H9 (cell line): ENCODE measurements at regions not wholly inside any gene's neighbourhood (a gene's known extent, or its start where the extent isn't known, plus 50 kb on each side); places are given as distances from the start of the nearest gene placed in this dataset.

ENCODE experiments used
- DNase-seq: peaks from one replicate; pipeline ENCODE4 v3.0.0-alpha.2; 2017
- H2AFZ ChIP-seq: one replicate; pipeline ENCODE4 v1.6.1; 2013; ENCODE audit warnings: mild to moderate bottlenecking, low read length, control low read depth, moderate library complexity
- H2AK5ac ChIP-seq: 2 replicates; pipeline ENCODE4 v1.6.1; 2013; ENCODE audit warnings: low read length, control low read depth, mixed read lengths; ENCODE audit not compliant: insufficient read length
- H2BK120ac ChIP-seq: one replicate; pipeline ENCODE4 v1.6.1; 2013; ENCODE audit warnings: low read depth, mild to moderate bottlenecking, low read length, control low read depth, inconsistent platforms; ENCODE audit not compliant: poor library complexity, severe bottlenecking
- H2BK12ac ChIP-seq: 2 replicates; pipeline ENCODE4 v1.6.1; 2013; ENCODE audit warnings: low read length, control low read depth, mixed read lengths, low read depth; ENCODE audit not compliant: insufficient read length
- H2BK15ac ChIP-seq: 2 replicates; pipeline ENCODE4 v1.6.1; 2013; ENCODE audit warnings: low read depth, low read length, control low read depth
- H2BK20ac ChIP-seq: one replicate; pipeline ENCODE4 v1.6.1; 2013; ENCODE audit warnings: low read depth, mild to moderate bottlenecking, low read length, control low read depth, inconsistent platforms; ENCODE audit not compliant: poor library complexity, severe bottlenecking
- H2BK5ac ChIP-seq: 2 replicates; pipeline ENCODE4 v1.6.1; 2013; ENCODE audit warnings: low read length, control low read depth, mixed read lengths; ENCODE audit not compliant: insufficient read length
- H3K14ac ChIP-seq: 2 replicates; pipeline ENCODE4 v1.6.1; 2013; ENCODE audit warnings: low read length, control low read depth; ENCODE audit not compliant: insufficient read depth
- H3K18ac ChIP-seq: 2 replicates; pipeline ENCODE4 v1.6.1; 2013; ENCODE audit warnings: low read depth, mild to moderate bottlenecking, mixed read lengths, low read length, control low read depth; ENCODE audit not compliant: insufficient read length
- H3K23ac ChIP-seq: 2 replicates; pipeline ENCODE4 v1.6.1; 2013; ENCODE audit warnings: low read length, control low read depth, mixed read lengths, low read depth; ENCODE audit not compliant: insufficient read length
- H3K23me2 ChIP-seq: 2 replicates; pipeline ENCODE4 v1.6.1; 2013; ENCODE audit warnings: low read depth, mild to moderate bottlenecking, mixed read lengths, low read length, control low read depth; ENCODE audit not compliant: insufficient read length, poor library complexity, severe bottlenecking
- H3K27ac ChIP-seq: 2 replicates; pipeline ENCODE4 v1.5.1; 2013; ENCODE audit warnings: low read length, control low read depth, mixed read lengths, low read depth; ENCODE audit not compliant: insufficient read length
- H3K27me3 ChIP-seq: 2 replicates; pipeline ENCODE4 v1.6.1; 2013; ENCODE audit warnings: low read length, control low read depth, inconsistent platforms; ENCODE audit not compliant: insufficient read depth
- H3K4ac ChIP-seq: 2 replicates; pipeline ENCODE4 v1.6.1; 2013; ENCODE audit warnings: low read depth, mild to moderate bottlenecking, control low read depth, inconsistent platforms, low read length, moderate library complexity
- H3K4me1 ChIP-seq: 2 replicates; pipeline ENCODE4 v1.6.1; 2013; ENCODE audit warnings: low read length, control low read depth, inconsistent platforms; ENCODE audit not compliant: insufficient read depth
- H3K4me2 ChIP-seq: 2 replicates; pipeline ENCODE4 v1.6.1; 2013; ENCODE audit warnings: low read length, control low read depth, mixed read lengths; ENCODE audit not compliant: insufficient read length, insufficient read depth
- H3K56ac ChIP-seq: 2 replicates; pipeline ENCODE4 v1.6.1; 2013; ENCODE audit warnings: low read depth, mild to moderate bottlenecking, mixed read lengths, low read length, control low read depth; ENCODE audit not compliant: insufficient read length
- H3K79me1 ChIP-seq: 2 replicates; pipeline ENCODE4 v1.6.1; 2013; ENCODE audit warnings: low read depth, mild to moderate bottlenecking, moderate library complexity, low read length, control low read depth, inconsistent platforms; ENCODE audit not compliant: insufficient read depth, poor library complexity, severe bottlenecking
- H3K79me2 ChIP-seq: 2 replicates; pipeline ENCODE4 v1.6.1; 2013; ENCODE audit warnings: low read length, control low read depth, inconsistent platforms; ENCODE audit not compliant: insufficient read depth
- H3K9ac ChIP-seq: 2 replicates; pipeline ENCODE4 v1.6.1; 2013; ENCODE audit warnings: low read length, control low read depth, mixed read lengths; ENCODE audit not compliant: insufficient read length; ENCODE audit errors: extremely low read depth
- H3K9me3 ChIP-seq: one replicate; pipeline ENCODE4 v1.6.1; 2013; ENCODE audit warnings: low read depth, low read length, inconsistent platforms; ENCODE audit not compliant: control insufficient read depth
- H3T11ph ChIP-seq: one replicate; pipeline ENCODE4 v1.6.1; 2013; ENCODE audit warnings: mild to moderate bottlenecking, low read length, control low read depth, inconsistent platforms
- H4K20me1 ChIP-seq: one replicate; pipeline ENCODE4 v1.6.1; 2013; ENCODE audit not compliant: control insufficient read depth, insufficient read length, insufficient read depth
- H4K5ac ChIP-seq: 2 replicates; pipeline ENCODE4 v1.6.1; 2013; ENCODE audit warnings: low read depth, mild to moderate bottlenecking, mixed read lengths, low read length, control low read depth; ENCODE audit not compliant: insufficient read length
- H4K8ac ChIP-seq: replicated peaks from 2 replicates; pipeline ENCODE4 v1.6.1; 2013; ENCODE audit warnings: low read length, control low read depth, mixed read lengths, low read depth; ENCODE audit not compliant: insufficient read length
- H4K91ac ChIP-seq: 2 replicates; pipeline ENCODE4 v1.6.1; 2013; ENCODE audit warnings: low read depth, mild to moderate bottlenecking, moderate library complexity, mixed read lengths, low read length, control low read depth; ENCODE audit not compliant: insufficient read length
- H3K27ac Mint-ChIP-seq, 3 experiments: 2 replicates in 2 of 3; 3 replicates in 1 of 3; pipeline ENCODE4 v1.8.0; 2020 to 2021; ENCODE audit warnings: mixed read lengths in 3 of 3, mild to moderate bottlenecking in 1 of 3, moderate library complexity in 1 of 3
- H3K27me3 Mint-ChIP-seq: 2 replicates; pipeline ENCODE4 v1.8.0; 2021; ENCODE audit warnings: low read depth, mild to moderate bottlenecking, moderate library complexity, mixed read lengths
- H3K36me3 Mint-ChIP-seq, 3 experiments: 2 replicates in 2 of 3; 3 replicates in 1 of 3; pipeline ENCODE4 v1.8.0; 2020 to 2021; ENCODE audit warnings: low read depth in 3 of 3, mixed read lengths in 3 of 3; ENCODE audit not compliant: insufficient read depth in 1 of 3
- H3K4me1 Mint-ChIP-seq, 2 experiments: 2 replicates each; pipeline ENCODE4 v1.8.0; 2020; ENCODE audit warnings: mixed read lengths in 2 of 2
- H3K4me3 Mint-ChIP-seq, 2 experiments: 2 replicates in 1 of 2; 3 replicates in 1 of 2; pipeline ENCODE4 v1.8.0; 2020 to 2021; ENCODE audit warnings: mild to moderate bottlenecking in 2 of 2, mixed read lengths in 2 of 2, moderate library complexity in 1 of 2
- H3K9me3 Mint-ChIP-seq, 2 experiments: 2 replicates in 1 of 2; 3 replicates in 1 of 2; pipeline ENCODE4 v1.8.0; 2020; ENCODE audit warnings: mild to moderate bottlenecking in 2 of 2, mixed read lengths in 2 of 2, moderate library complexity in 1 of 2
- CTCF ChIP-seq: fragments of 200-600 bp; sonication (generic); conservative IDR thresholded peaks from 3 replicates; pipeline ENCODE4 v1.8.0; 2021; ENCODE audit warnings: antibody characterized with exemption, mild to moderate bottlenecking
- WGBS: extraction: QIAGEN DNeasy Blood & Tissue Kit; methylation state at CpG from one replicate; pipeline ENCODE4 v1.1.7; 2013; ENCODE audit warnings: missing lambda C conversion rate, low lambda C conversion rate, mixed read lengths; ENCODE audit not compliant: insufficient read length; ENCODE audit errors: extremely low coverage; 5-methylcytosine and 5-hydroxymethylcytosine counted together

- H4K8ac ChIP-seq = no peak overlapping the region
- H3K4me1 ChIP-seq = no peaks in the 10 kb centered on the region
- Mint-ChIP-seq H3K27me3 (no peaks in the 10 kb centered on the region; the same call in 1 of the 2 replicates), H3K9me3 (no peaks in the 10 kb centered on the region), H3K36me3 (no peaks in the 10 kb centered on the region), H3K4me1 (peaks cover 0 to 6% of the 10 kb centered on the region in 2 experiments; a peak in 2 of 4 replicates), H3K27ac (no peak overlapping the region), H3K4me3 (no peak overlapping the region)
- H3K9me3 ChIP-seq = no peaks in the 10 kb centered on the region
- H3K23ac ChIP-seq = no peak overlapping the region
- no peak overlapping the region for H2BK15ac ChIP-seq
- no peak for TF ChIP-seq CTCF
- H4K5ac ChIP-seq = no peak overlapping the region
- H3K56ac ChIP-seq = no peak overlapping the region
- H2BK12ac ChIP-seq = no peak overlapping the region
- H3K14ac ChIP-seq = no peak overlapping the region
- H2AK5ac ChIP-seq = no peak overlapping the region
- H3K79me2 ChIP-seq = no peaks in the 10 kb centered on the region
- H3K9ac ChIP-seq = no peak overlapping the region
- H3K27me3 ChIP-seq = no peaks in the 10 kb centered on the region
- H2BK120ac ChIP-seq = no peak overlapping the region
- no peak overlapping the region for H3K18ac ChIP-seq
- H3K4me2 ChIP-seq = no peak overlapping the region
- WGBS = no CpG with 5 or more reads among the region's 2 CpGs
- H3K23me2 ChIP-seq = no peaks in the 10 kb centered on the region
- no peak overlapping the region for H3K27ac ChIP-seq
- H3K79me1 ChIP-seq = no peaks in the 10 kb centered on the region
- no peak overlapping the region for H3K4ac ChIP-seq
- no peak overlapping the region for H2AFZ ChIP-seq
- H2BK5ac ChIP-seq = no peak overlapping the region
- DNase-seq = no peak
- no peak overlapping the region for H3T11ph ChIP-seq
- no peaks in the 10 kb centered on the region for H4K20me1 ChIP-seq
- no peak overlapping the region for H2BK20ac ChIP-seq
- H4K91ac ChIP-seq = no peak overlapping the region
These were observed 404.9 kb upstream of the MMS22L start for GRCh38 chr6:97687916-97688315.
